Trophoblast cell (in vitro differentiated cells and primary cell): ENCODE measurements at regions not wholly inside any gene's neighbourhood (a gene's known extent, or its start where the extent isn't known, plus 50 kb on each side); places are given as distances from the start of the nearest gene placed in this dataset.
"Not testable (repeated sequence)": the region's sequence is repeated elsewhere in the genome, so short reads cannot be mapped to it uniquely, and the experiment has no call there.

Experiments
- DNase-seq, 2 donors: peaks; one replicate each; pipeline ENCODE4 v3.0.0-alpha.2; 2016
- H2AFZ ChIP-seq: 2 replicates; pipeline ENCODE4 v1.6.1; 2013; ENCODE audit warnings: low read length, moderate library complexity, mild to moderate bottlenecking; ENCODE audit not compliant: insufficient read depth, poor library complexity
- H2AK5ac ChIP-seq: 2 replicates; pipeline ENCODE4 v1.6.1; 2013; ENCODE audit warnings: mild to moderate bottlenecking, low read length
- H2BK120ac ChIP-seq: 2 replicates; pipeline ENCODE4 v1.6.1; 2013; ENCODE audit warnings: low read length, mild to moderate bottlenecking, moderate library complexity; ENCODE audit not compliant: insufficient read depth, poor library complexity
- H2BK12ac ChIP-seq: 2 replicates; pipeline ENCODE4 v1.6.1; 2013; ENCODE audit warnings: mild to moderate bottlenecking, low read length, moderate library complexity
- H2BK5ac ChIP-seq: 2 replicates; pipeline ENCODE4 v1.6.1; 2013; ENCODE audit warnings: low read length, low read depth, moderate library complexity, mild to moderate bottlenecking; ENCODE audit not compliant: poor library complexity
- H3K14ac ChIP-seq: 2 replicates; pipeline ENCODE4 v1.6.1; 2013; ENCODE audit warnings: mild to moderate bottlenecking, low read length
- H3K18ac ChIP-seq: 2 replicates; pipeline ENCODE4 v1.6.1; 2013; ENCODE audit warnings: mild to moderate bottlenecking, low read length
- H3K23ac ChIP-seq: 2 replicates; pipeline ENCODE4 v1.6.1; 2013; ENCODE audit warnings: low read length
- H3K27ac ChIP-seq: 2 replicates; pipeline ENCODE4 v1.5.1; 2013; ENCODE audit warnings: low read depth, mild to moderate bottlenecking, inconsistent platforms, low read length, moderate library complexity
- H3K27me3 ChIP-seq: 2 replicates; pipeline ENCODE4 v1.6.1; 2013; ENCODE audit warnings: inconsistent platforms, mild to moderate bottlenecking, low read length, moderate library complexity; ENCODE audit not compliant: insufficient read depth
- H3K36me3 ChIP-seq, 2 experiments: 1 replicate in 1 of 2; 2 replicates in 1 of 2; pipeline ENCODE4 v1.6.1; 2013; ENCODE audit warnings: low read length in 2 of 2, mild to moderate bottlenecking in 2 of 2, moderate library complexity in 1 of 2; ENCODE audit not compliant: insufficient read depth in 2 of 2, control insufficient read depth in 1 of 2
- H3K4ac ChIP-seq: 2 replicates; pipeline ENCODE4 v1.6.1; 2013; ENCODE audit warnings: low read depth, mild to moderate bottlenecking, low read length, moderate library complexity
- H3K4me1 ChIP-seq, 2 experiments: 1 replicate in 1 of 2; 2 replicates in 1 of 2; pipeline ENCODE4 v1.6.1; 2013; ENCODE audit warnings: low read length in 2 of 2, mild to moderate bottlenecking in 2 of 2, moderate library complexity in 1 of 2; ENCODE audit not compliant: insufficient read depth in 2 of 2, control insufficient read depth in 1 of 2
- H3K4me2 ChIP-seq: 2 replicates; pipeline ENCODE4 v1.6.1; 2013; ENCODE audit warnings: inconsistent platforms, mild to moderate bottlenecking, low read length, moderate library complexity
- H3K4me3 ChIP-seq: 2 replicates; pipeline ENCODE4 v1.5.1; 2013; ENCODE audit warnings: mild to moderate bottlenecking, low read depth, low read length, inconsistent platforms
- H3K79me1 ChIP-seq: one replicate; pipeline ENCODE4 v1.6.1; 2013; ENCODE audit warnings: low read length
- H3K79me2 ChIP-seq: 2 replicates; pipeline ENCODE4 v1.6.1; 2013; ENCODE audit warnings: low read length, mild to moderate bottlenecking; ENCODE audit not compliant: control insufficient read depth, insufficient read depth, poor library complexity
- H3K9ac ChIP-seq: 2 replicates; pipeline ENCODE4 v1.6.1; 2013; ENCODE audit warnings: mild to moderate bottlenecking, low read length
- H3K9me3 ChIP-seq: 2 replicates; pipeline ENCODE4 v1.6.1; 2013; ENCODE audit warnings: low read depth, mild to moderate bottlenecking, control low read depth, inconsistent platforms, low read length; ENCODE audit not compliant: insufficient read depth
- H4K12ac ChIP-seq: 2 replicates; pipeline ENCODE4 v1.6.1; 2013; ENCODE audit warnings: low read depth, mild to moderate bottlenecking, low read length, moderate library complexity
- H4K8ac ChIP-seq: 2 replicates; pipeline ENCODE4 v1.6.1; 2013; ENCODE audit warnings: low read depth, mild to moderate bottlenecking, low read length, moderate library complexity
- H4K91ac ChIP-seq: one replicate; pipeline ENCODE4 v1.6.1; 2013; ENCODE audit warnings: low read depth, mild to moderate bottlenecking, low read length, moderate library complexity
- WGBS: extraction: QIAGEN DNeasy Blood & Tissue Kit; methylation state at CpG from one replicate; pipeline ENCODE4 v1.1.7; 2013; ENCODE audit warnings: missing lambda C conversion rate; ENCODE audit not compliant: insufficient read length, insufficient coverage; ENCODE audit errors: extremely low coverage; 5-methylcytosine and 5-hydroxymethylcytosine counted together

- H4K8ac ChIP-seq, H3K18ac ChIP-seq, H3K79me2 ChIP-seq, H3K27me3 ChIP-seq, DNase-seq, H2BK5ac ChIP-seq, H2BK12ac ChIP-seq, H3K4ac ChIP-seq, H3K4me2 ChIP-seq, H3K27ac ChIP-seq, H3K4me1 ChIP-seq, H3K4me3 ChIP-seq, H4K12ac ChIP-seq, H3K9ac ChIP-seq, H3K79me1 ChIP-seq, H4K91ac ChIP-seq, H3K9me3 ChIP-seq, H3K36me3 ChIP-seq, H2AFZ ChIP-seq, H3K23ac ChIP-seq, H2BK120ac ChIP-seq, H2AK5ac ChIP-seq, H3K14ac ChIP-seq: not testable (repeated sequence)
- WGBS: no CpG with 5 or more reads among the region's 15 CpGs
Observed at GRCh38 chr12:9435682-9436081, 172.0 kb downstream of the KLRB1 start.

- H2AK5ac ChIP-seq, H2BK5ac ChIP-seq, H3K4me2 ChIP-seq, H3K14ac ChIP-seq, H3K18ac ChIP-seq, H3K27ac ChIP-seq, H3K4ac ChIP-seq, H4K12ac ChIP-seq, DNase-seq, H3K4me1 ChIP-seq, H2BK120ac ChIP-seq, H3K79me1 ChIP-seq, H2BK12ac ChIP-seq, H3K27me3 ChIP-seq, H3K23ac ChIP-seq, H3K9me3 ChIP-seq, H4K8ac ChIP-seq, H2AFZ ChIP-seq, H3K36me3 ChIP-seq, H3K9ac ChIP-seq, H4K91ac ChIP-seq, H3K79me2 ChIP-seq, H3K4me3 ChIP-seq: not testable (repeated sequence)
- no CpG with 5 or more reads among the region's 19 CpGs for WGBS
Observed at GRCh38 chr12:9430385-9430784, 177.3 kb downstream of the KLRB1 start.

GRCh38 chr12:9428856-9429255 lies 178.9 kb downstream of the KLRB1 start:
- H3K9ac ChIP-seq, H3K14ac ChIP-seq, H2AK5ac ChIP-seq, H3K18ac ChIP-seq, H3K4me3 ChIP-seq, H2BK12ac ChIP-seq, H3K79me1 ChIP-seq, DNase-seq, H3K79me2 ChIP-seq, H2AFZ ChIP-seq, H2BK5ac ChIP-seq, H3K9me3 ChIP-seq, H3K4me2 ChIP-seq, H3K4me1 ChIP-seq, H3K36me3 ChIP-seq, H4K91ac ChIP-seq, H3K23ac ChIP-seq, H3K27me3 ChIP-seq, H4K12ac ChIP-seq, H4K8ac ChIP-seq, H3K27ac ChIP-seq, H2BK120ac ChIP-seq, H3K4ac ChIP-seq: not testable (repeated sequence)
- no CpG with 5 or more reads among the region's 13 CpGs for WGBS

GRCh38 chr12:9425429-9425828 lies 182.3 kb downstream of the KLRB1 start:
- not testable (repeated sequence) for H2BK120ac ChIP-seq, H3K9ac ChIP-seq
- WGBS: no CpG with 5 or more reads among the region's 13 CpGs

More at GRCh38 chr12:9425429-9425828, 182.3 kb downstream of the KLRB1 start:
- H2BK12ac ChIP-seq, H3K23ac ChIP-seq, H3K9me3 ChIP-seq, H3K79me1 ChIP-seq, DNase-seq, H3K18ac ChIP-seq, H3K4me3 ChIP-seq, H3K14ac ChIP-seq, H3K4ac ChIP-seq, H4K8ac ChIP-seq, H3K79me2 ChIP-seq, H2AK5ac ChIP-seq, H2BK5ac ChIP-seq, H3K36me3 ChIP-seq, H4K91ac ChIP-seq, H3K27me3 ChIP-seq, H3K4me2 ChIP-seq, H3K27ac ChIP-seq, H2AFZ ChIP-seq, H4K12ac ChIP-seq, H3K4me1 ChIP-seq: not testable (repeated sequence)
